A172 (cell line): ENCODE measurements at regions not wholly inside any gene's neighbourhood (a gene's known extent, or its start where the extent isn't known, plus 50 kb on each side); places are given as distances from the start of the nearest gene placed in this dataset.
A peak's percentile ranks its signal among the peaks of the same experiment; 100 is the strongest.

Source experiments
- DNase-seq: peaks from one replicate; pipeline ENCODE4 v3.0.0-alpha.2; 2015; ENCODE audit warnings: low spot score

DNA sequence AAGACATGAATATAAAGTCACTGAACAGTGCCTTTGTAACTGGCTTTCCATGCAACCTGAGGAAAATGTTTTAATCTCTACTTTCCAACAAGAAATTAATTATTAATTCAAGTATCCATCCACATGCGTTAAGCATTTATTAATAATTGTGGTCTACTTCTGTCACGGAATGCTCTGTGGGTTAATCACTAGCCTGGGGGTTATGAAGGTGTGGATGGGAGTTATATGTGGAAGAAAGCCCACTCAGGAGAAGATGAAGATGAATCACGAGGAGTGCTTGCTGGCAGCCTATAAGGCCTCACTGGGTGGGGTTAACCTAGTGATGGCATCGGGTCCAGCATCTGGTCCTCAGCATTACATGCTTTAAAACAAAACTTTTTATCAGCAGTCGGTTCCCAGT lies 99.5 kb upstream of the AVPR1A start:
- no peak for DNase-seq

DNA sequence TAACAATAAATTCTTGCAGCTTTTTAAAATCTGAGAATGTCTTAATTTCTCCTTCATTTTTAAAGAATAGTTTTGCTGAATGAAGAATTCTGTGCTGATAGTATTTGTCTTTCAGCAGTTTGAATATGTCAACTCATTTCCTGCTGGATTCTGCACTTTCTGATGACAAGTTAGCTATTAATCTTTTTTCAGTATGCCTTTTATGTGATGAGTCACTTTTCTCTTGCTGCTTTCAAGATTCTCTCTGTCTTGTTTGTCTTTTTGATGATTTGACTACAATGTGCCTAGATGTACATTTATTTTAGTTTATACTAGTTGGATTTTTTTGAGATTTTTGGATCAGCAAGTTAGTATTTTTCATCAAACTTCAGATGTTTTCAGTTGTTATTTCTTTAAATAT lies 87.9 kb upstream of the AVPR1A start:
- peak; percentile 53 for DNase-seq

DNA sequence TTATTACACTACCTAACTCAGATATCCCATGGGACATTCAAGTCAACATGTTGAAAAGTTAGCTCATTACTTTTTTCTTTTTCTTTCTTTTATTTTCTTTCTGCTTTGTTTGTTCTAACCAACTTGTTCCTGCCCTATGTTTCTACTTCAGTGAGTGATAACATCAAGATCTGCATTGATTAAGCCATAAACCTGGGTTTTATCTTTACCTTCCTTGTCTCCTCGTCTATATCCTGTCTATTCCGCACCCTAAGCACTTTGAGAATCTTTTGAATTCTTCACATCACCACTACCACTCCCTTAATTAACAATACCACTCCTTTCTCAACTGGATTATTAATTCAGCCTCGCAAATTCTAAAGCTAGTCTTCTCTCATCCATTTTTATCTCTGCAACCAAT lies 81.9 kb upstream of the AVPR1A start:
- no peak for DNase-seq

DNA sequence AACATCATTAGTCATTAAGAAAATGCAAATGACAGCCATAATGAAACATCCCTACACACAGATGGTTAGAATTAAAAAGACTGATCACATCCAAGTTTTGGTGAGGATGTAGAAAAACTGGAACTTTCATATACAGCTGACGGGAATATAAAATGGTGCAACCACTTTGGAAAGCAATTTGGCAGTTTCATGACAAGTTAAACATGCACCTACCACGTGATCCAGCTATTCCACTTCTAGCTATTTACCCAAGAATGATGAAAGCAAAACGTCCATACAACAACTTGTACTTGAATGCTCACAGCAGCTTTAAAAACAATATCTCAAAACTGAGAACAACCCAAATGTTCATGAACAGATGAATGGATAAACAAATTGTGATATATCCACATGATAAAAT lies 77.9 kb upstream of the AVPR1A start:
- DNase-seq, result no peak

DNA sequence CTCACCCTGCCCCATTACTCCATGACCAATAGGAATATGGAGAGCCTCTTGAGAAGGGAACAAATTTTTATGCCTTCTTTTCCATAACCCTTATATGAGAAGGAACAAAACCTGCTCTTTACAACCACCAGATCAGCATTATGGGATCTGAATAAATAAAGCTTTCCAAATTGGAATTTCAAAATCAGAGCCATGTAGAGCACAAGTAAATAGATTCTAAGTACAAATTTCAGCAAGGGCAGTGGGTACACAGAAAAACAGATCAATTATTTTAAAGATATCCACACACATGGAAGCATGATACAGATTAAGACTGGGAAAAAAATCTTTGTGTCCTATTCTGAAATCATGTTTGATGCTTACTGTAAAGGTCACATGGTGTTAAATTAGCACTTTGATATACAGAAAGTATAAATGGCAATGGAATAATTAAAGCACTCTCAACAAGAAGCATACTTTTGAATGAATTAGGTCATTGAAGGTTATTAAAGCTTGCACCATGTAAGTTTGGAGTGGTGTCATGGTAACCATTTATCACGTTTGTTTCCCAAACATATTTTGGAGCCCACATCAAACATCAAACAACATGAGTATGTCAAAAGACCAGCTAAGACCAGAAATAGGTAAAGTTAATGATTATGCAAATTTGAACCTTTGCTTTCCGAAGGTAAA lies 75.9 kb upstream of the AVPR1A start:
- no peak for DNase-seq

DNA sequence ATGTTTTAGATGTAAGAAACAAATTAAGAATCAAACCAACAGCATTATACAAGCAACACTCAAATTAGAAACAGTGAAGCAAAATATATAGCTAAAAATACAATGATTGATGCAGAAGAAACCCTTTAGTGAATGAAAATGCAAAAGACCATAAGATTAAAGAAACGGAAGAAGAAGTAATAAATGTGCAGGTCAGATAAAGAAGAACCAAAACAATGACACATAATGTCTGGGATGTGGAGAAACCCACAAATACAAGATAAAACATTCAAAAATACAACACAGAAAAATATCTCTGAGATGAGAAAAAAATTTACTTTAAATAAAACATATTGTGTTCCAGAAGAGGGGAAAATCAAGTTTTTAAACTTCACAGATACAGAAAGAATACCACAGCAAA lies 73.4 kb upstream of the AVPR1A start:
- no peak for DNase-seq

DNA sequence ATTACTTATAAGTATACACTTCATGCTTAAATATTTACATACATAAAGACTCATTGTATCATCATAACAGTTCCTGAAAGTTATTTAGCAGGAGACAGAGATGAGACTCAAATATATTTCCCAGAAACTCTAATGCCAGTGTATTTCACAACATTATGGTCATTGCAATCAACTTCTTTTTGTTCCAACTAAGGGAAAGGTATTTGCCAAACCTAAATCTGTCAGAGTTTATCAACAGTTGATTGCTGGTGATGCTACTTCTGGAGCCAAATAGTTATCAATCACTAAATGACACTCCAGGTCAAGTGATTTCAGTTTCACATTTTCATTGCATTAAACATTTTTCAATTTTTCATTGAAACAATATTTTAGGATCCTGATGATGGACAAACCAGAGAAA lies 72.1 kb upstream of the AVPR1A start:
- no peak for DNase-seq

DNA sequence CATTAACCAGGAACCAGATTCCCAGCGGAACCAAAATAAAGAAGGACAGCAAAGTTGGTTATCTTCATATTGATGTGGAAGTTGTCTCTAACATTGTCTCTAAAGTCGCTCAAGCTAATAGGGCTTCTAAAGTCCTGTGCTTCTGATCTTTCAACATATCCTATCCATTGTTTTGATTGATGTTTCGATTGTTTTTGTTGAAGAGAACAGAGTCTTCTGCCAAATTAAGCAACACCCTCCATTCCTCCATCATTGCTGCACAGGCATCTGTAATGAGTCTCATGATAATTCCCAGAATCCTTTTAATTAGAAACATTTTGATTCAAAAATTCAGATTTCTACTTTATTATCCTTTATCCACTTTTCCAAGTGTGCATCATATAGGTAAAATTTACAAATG lies 71.6 kb upstream of the AVPR1A start:
- DNase-seq, result no peak

DNA sequence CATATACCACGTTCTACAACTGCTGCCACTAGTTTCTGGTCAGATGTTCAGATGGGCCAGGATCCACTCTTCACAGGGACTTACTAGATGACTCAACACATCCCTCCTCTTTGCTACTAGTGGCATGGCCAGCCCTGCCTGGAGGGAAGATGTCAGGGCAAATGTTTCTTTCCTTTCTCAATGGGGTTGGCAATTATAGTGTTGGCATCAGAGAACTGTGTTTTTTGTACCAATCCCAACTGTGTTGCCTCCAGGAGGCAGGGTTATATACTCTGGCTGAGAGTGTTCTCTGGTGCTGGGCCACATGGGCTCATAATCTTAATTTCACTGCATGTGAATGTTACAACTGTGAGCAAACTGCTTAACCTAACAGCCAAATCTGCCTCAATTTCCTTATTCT lies 69.9 kb upstream of the AVPR1A start:
- DNase-seq, result no peak

DNA sequence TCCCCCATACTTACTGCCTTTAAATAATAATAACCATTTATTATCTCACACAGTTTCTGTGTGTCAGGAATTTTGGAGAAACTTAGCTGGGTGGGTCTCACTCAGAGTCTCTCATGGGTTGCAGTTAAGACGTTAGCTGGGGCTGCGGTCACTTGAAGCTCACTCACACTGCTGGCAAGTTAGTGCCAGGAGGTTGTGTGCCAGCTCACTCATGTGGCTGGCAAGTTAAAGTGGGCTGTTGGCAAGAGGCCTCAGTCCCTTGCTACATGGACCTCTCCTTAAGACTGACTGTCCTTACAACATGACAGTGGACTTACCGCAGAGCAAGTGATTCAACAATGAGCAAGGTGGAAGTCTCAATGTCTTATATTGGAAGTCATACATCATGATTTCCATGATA lies 61.3 kb upstream of the AVPR1A start:
- no peak for DNase-seq

DNA sequence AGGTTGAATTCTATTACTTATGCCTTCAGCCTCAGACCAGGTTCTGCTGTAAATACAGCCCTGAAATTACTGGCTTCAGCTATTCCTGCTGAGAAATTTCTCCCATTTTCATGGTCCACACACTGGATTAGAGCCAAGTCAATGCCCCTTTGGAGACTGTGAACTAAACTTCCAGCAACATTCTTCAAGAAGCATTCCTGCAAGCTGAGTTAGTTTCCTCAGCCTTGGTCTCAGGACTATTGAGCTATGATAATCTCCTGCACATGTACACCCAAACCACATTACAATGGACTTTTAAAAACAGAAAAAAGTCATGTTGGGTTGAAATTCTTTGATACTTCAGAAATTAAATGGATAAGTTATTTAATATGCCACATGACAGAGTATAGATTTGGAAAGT lies 58.0 kb upstream of the AVPR1A start:
- no peak for DNase-seq

DNA sequence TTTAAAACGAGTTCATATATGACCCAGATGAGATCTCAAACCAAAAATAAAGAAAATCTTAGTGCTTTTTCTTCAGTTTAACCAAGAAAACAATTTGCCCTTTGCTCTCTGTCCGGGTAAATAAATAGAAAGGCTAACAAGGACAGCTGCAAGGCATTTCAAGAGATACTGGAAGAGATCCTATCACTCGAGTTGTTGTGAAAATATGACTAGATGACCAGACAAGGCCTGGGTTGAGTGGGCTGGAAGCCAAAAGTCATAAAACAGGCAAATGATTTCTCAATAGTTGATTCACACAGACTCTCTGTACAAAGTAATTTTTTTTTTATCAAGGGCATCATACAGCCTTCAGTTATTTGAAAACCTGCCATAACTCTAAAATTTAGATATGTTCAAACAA lies 55.9 kb upstream of the AVPR1A start:
- DNase-seq, result no peak

DNA sequence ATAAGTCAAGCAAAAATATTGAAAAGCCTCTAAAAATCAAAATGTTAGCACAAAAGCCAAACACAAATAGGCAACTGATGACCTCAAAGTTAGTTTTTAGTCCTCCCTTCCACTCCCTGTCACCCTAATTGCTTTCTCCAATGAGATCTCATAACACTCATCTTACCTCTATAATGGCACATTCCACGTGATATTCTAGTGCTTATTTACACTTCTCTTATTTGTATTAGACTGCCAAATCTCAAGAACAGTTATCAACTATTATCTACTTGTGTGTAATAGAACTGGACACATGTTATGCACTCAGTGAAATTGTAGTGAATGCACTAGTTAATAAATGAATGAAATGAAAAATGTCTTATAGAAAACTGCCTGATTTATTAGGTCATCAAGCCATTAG lies 55.5 kb upstream of the AVPR1A start:
- no peak for DNase-seq
